Ishikawa (cell line): ENCODE measurements at regions not wholly inside any gene's neighbourhood (a gene's known extent, or its start where the extent isn't known, plus 50 kb on each side); places are given as distances from the start of the nearest gene placed in this dataset.

Experiments used
- CEBPB ChIP-seq: IDR thresholded peaks from 2 replicates; pipeline ENCODE4 v1.6.1; 2012
- EGR1 ChIP-seq: IDR thresholded peaks from 2 replicates; pipeline ENCODE4 v1.6.1; 2012
- EP300 ChIP-seq: IDR thresholded peaks from 2 replicates; pipeline ENCODE4 v1.6.1; 2012; ENCODE audit warnings: borderline replicate concordance
- FOXM1 ChIP-seq: IDR thresholded peaks from 2 replicates; pipeline ENCODE4 v1.6.1; 2012; ENCODE audit warnings: low read depth, borderline replicate concordance
- RAD21 ChIP-seq: IDR thresholded peaks from 2 replicates; pipeline ENCODE4 v1.6.1; 2012; ENCODE audit warnings: low read depth
- TAF1 ChIP-seq: IDR thresholded peaks from 2 replicates; pipeline ENCODE4 v1.6.1; 2012; ENCODE audit warnings: low read depth, mild to moderate bottlenecking
- TCF12 ChIP-seq: IDR thresholded peaks from 2 replicates; pipeline ENCODE4 v1.6.1; 2012; ENCODE audit warnings: low read depth
- TEAD4 ChIP-seq: IDR thresholded peaks from 2 replicates; pipeline ENCODE4 v1.6.1; 2012
- USF1 ChIP-seq: IDR thresholded peaks from 2 replicates; pipeline ENCODE4 v1.6.1; 2012
- YY1 ChIP-seq: IDR thresholded peaks from 2 replicates; pipeline ENCODE4 v1.6.1; 2012; ENCODE audit warnings: low read depth
- TF ChIP-seq, protein P1 (sequence below): IDR thresholded peaks from 2 replicates; pipeline ENCODE4 v1.6.1; 2012
- TF ChIP-seq, protein P2 (sequence below): IDR thresholded peaks from 2 replicates; pipeline ENCODE4 v1.6.1; 2012; ENCODE audit warnings: low read depth, mild to moderate bottlenecking

GRCh38 chr3:16067837-16068471 is 106.5 kb upstream of the GALNT15 start:
- TF ChIP-seq TEAD4: no peak
- TF ChIP-seq EP300: no peak
- TF ChIP-seq TAF1: no peak
- TF ChIP-seq, protein P1, sequence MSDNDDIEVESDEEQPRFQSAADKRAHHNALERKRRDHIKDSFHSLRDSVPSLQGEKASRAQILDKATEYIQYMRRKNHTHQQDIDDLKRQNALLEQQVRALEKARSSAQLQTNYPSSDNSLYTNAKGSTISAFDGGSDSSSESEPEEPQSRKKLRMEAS: no peak
- TF ChIP-seq EGR1: no peak
- no peak for TF ChIP-seq YY1
- TF ChIP-seq FOXM1: no peak
- TF ChIP-seq USF1: no peak
- TF ChIP-seq RAD21: no peak
- TF ChIP-seq, protein P2, sequence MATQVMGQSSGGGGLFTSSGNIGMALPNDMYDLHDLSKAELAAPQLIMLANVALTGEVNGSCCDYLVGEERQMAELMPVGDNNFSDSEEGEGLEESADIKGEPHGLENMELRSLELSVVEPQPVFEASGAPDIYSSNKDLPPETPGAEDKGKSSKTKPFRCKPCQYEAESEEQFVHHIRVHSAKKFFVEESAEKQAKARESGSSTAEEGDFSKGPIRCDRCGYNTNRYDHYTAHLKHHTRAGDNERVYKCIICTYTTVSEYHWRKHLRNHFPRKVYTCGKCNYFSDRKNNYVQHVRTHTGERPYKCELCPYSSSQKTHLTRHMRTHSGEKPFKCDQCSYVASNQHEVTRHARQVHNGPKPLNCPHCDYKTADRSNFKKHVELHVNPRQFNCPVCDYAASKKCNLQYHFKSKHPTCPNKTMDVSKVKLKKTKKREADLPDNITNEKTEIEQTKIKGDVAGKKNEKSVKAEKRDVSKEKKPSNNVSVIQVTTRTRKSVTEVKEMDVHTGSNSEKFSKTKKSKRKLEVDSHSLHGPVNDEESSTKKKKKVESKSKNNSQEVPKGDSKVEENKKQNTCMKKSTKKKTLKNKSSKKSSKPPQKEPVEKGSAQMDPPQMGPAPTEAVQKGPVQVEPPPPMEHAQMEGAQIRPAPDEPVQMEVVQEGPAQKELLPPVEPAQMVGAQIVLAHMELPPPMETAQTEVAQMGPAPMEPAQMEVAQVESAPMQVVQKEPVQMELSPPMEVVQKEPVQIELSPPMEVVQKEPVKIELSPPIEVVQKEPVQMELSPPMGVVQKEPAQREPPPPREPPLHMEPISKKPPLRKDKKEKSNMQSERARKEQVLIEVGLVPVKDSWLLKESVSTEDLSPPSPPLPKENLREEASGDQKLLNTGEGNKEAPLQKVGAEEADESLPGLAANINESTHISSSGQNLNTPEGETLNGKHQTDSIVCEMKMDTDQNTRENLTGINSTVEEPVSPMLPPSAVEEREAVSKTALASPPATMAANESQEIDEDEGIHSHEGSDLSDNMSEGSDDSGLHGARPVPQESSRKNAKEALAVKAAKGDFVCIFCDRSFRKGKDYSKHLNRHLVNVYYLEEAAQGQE: no peak
- TF ChIP-seq CEBPB: no peak
- no peak for TF ChIP-seq TCF12
